ENCODE measurements at regions not wholly inside any gene's neighbourhood (a gene's known extent, or its start where the extent isn't known, plus 50 kb on each side); places are given as distances from the start of the nearest gene placed in this dataset.

DNA sequence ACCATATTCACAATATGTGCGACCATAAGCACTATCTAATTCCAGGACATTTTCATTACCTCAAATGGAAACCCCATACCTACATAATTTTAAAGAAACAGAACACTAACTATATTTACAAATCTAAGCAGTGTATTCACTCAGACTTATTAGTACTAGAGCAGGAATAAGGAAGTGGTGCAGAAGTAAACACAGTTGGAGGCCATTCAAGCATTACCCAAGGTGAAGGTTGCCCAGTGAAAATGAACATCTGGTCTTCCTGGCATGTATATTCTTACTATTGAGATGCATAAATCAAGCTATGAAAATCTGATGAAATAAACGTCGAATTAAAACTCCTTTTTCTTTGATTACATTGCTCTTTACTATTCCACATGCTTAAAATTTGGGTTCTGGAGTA lies 78.9 kb upstream of the TTC14 start:
- Histone ChIP-seq H3K36me3 (no peaks in the 10 kb centered on the region), H3K27ac (no peak overlapping the region), H3K4me3 (ENCODE audit: low read depth in 1 of 2, low read length in 1 of 2) (no peak overlapping the region), H3K9me3 (no peaks in the 10 kb centered on the region), H3K4me1 (ENCODE audit: control insufficient read depth in 1 of 2, insufficient read depth in 1 of 2, low read depth in 1 of 2, low read length in 1 of 2) (no peaks in the 10 kb centered on the region), H3K27me3 (no peaks in the 10 kb centered on the region)
- TF ChIP-seq CTCF (IDR thresholded peaks at IDR 0.05), result no peak

DNA sequence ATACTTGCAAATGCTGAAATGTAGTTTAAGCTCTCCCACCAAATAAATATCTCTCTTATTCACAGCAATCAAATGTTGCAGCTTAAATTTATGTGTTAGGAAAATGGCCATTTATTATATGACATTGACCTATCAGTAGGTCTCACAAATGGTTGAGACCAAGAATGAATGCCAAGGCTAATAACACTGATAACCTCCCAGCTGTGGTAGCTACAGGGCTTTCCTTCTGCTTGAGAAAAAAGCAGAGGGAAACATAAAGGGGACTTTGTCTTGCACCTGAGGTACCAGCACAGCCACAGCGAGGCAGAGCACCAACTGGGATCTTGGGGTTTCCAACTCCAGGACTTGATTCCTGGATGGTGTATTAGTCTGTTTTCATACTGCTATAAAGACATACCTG lies 73.1 kb upstream of the TTC14 start:
- Histone ChIP-seq H3K9me3 (no peaks in the 10 kb centered on the region), H3K4me3 (ENCODE audit: low read depth in 1 of 2, low read length in 1 of 2) (no peak overlapping the region), H3K27me3 (no peaks in the 10 kb centered on the region), H3K36me3 (no peaks in the 10 kb centered on the region), H3K4me1 (ENCODE audit: control insufficient read depth in 1 of 2, insufficient read depth in 1 of 2, low read depth in 1 of 2, low read length in 1 of 2) (no peaks in the 10 kb centered on the region), H3K27ac (no peak overlapping the region)
- no peak for TF ChIP-seq CTCF (IDR thresholded peaks at IDR 0.05)

- Histone ChIP-seq H3K27ac (no peak overlapping the region), H3K4me3 (ENCODE audit: low read depth in 1 of 2, low read length in 1 of 2) (no peak overlapping the region), H3K9me3 (no peaks in the 10 kb centered on the region), H3K27me3 (no peaks in the 10 kb centered on the region), H3K4me1 (ENCODE audit: control insufficient read depth in 1 of 2, insufficient read depth in 1 of 2, low read depth in 1 of 2, low read length in 1 of 2) (no peaks in the 10 kb centered on the region), H3K36me3 (no peaks in the 10 kb centered on the region)
- no peak for TF ChIP-seq CTCF (IDR thresholded peaks at IDR 0.05)
Observed at GRCh38 chr3:180529778-180530177, 72.2 kb upstream of the TTC14 start.

DNA sequence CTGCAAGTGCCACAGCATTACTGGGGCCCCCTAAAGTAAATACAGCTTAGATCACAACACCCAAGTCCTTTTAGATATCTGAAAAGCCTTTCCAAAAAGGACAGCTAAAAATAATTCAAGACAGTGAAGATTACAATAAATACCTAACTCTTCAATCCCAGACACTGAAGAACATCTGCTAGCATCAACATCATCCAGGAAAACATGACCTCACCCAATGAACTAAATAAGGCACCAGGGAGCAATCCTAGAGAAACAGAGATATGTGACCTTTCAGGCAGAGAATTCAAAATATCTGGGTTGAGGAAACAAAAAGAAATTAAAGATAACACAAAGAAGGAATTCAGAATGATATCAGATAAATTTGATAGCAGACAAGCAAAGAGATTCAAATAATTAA lies 71.7 kb upstream of the TTC14 start:
- Histone ChIP-seq H3K9me3 (no peaks in the 10 kb centered on the region), H3K27ac (no peak overlapping the region), H3K4me3 (ENCODE audit: low read depth in 1 of 2, low read length in 1 of 2) (no peak overlapping the region), H3K4me1 (ENCODE audit: control insufficient read depth in 1 of 2, insufficient read depth in 1 of 2, low read depth in 1 of 2, low read length in 1 of 2) (no peaks in the 10 kb centered on the region), H3K27me3 (no peaks in the 10 kb centered on the region), H3K36me3 (no peaks in the 10 kb centered on the region)
- no peak for TF ChIP-seq CTCF (IDR thresholded peaks at IDR 0.05)

DNA sequence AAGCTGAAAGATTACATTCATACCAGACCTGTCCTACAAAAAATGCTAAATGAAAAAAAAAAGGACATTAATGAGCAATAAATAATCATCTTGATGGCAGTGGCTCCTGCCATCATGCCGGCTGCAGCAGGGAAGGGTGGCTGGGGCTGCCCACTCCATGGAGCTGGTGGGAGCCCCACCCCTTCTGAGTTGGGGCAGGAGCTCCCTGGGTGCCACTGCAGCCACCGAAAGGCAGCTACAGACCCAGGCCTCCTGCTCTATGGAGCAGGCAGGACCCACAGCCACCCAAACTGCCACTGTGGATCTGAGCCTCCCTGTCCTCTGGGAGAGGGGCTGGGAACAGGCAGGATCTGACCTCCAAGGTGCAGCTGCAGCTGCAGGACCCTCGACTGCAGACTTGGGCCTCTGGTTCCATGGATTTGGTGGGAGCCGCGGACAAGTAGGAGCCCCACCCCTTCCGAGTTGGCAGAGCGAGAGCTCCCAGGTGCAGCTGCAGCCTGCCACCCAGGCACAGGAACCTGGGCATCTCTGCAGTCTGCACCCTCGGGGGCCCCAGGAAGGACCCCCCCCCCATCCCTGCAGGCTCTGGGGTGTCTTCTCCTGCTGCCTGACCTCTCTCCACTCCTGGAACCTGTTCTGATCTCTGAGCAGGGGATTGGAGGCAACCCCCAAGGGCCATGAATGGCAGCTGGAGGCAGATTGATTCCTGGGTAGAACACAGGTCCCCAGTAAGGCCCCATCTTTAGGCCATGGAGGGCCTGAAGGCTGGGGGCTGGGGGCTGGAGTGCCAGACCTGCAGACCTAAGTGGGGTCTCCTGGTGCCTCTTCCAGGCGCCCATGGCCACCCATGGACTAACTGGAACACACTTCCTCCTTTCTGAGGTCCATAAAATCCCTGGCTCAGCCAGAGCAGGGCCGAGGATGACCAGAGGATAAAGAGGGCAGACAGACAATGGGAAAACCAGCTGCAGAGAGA lies 70.4 kb upstream of the TTC14 start:
- Histone ChIP-seq H3K36me3 (no peaks in the 10 kb centered on the region), H3K4me1 (ENCODE audit: control insufficient read depth in 1 of 2, insufficient read depth in 1 of 2, low read depth in 1 of 2, low read length in 1 of 2) (no peaks in the 10 kb centered on the region), H3K4me3 (ENCODE audit: low read depth in 1 of 2, low read length in 1 of 2) (no peak overlapping the region), H3K27me3 (no peaks in the 10 kb centered on the region), H3K27ac (no peak overlapping the region), H3K9me3 (no peaks in the 10 kb centered on the region)
- TF ChIP-seq CTCF (IDR thresholded peaks at IDR 0.05), result no peak

All from neutrophil (primary cell).